Heart left ventricle (tissue), 16 donors: ENCODE measurements at regions not wholly inside any gene's neighbourhood (a gene's known extent, or its start where the extent isn't known, plus 50 kb on each side); places are given as distances from the start of the nearest gene placed in this dataset.

Experiments used
- ATAC-seq, 4 donors: fragments of 200-7000 bp; cut with Tn5 transposase; one replicate each; pipeline ENCODE4 v1.9.1; 2020 to 2022; ENCODE audit warnings: moderate library complexity in 4 of 4, mild to moderate bottlenecking in 3 of 4, moderate number of reproducible peaks in 1 of 4
- DNase-seq, 5 donors: peaks; one replicate each; pipeline ENCODE4 v3.0.0-alpha.2; 2020
- H3K27ac ChIP-seq, 12 donors: fragments of 200-600 bp; sonication (generic) in 4 of 12; one replicate each; pipeline versions ENCODE4 v1.5.0 to v1.8.0; 2016 to 2022; ENCODE audit warnings: mild to moderate bottlenecking in 2 of 12
- H3K27me3 ChIP-seq, 9 donors: fragments of 200-600 bp; sonication (generic) in 2 of 9; one replicate each; pipeline versions ENCODE4 v1.5.1 to v1.8.0; 2016 to 2022; ENCODE audit warnings: mild to moderate bottlenecking in 3 of 9
- H3K36me3 ChIP-seq, 9 donors: fragments of 200-600 bp; sonication (generic) in 2 of 9; one replicate each; pipeline versions ENCODE4 v1.5.0 to v1.8.0; 2018 to 2022; ENCODE audit warnings: mild to moderate bottlenecking in 2 of 9
- H3K4me1 ChIP-seq, 12 donors: fragments of 200-600 bp; sonication (generic) in 4 of 12; one replicate each; pipeline versions ENCODE4 v1.5.0 to v1.8.0; 2016 to 2022; ENCODE audit warnings: mild to moderate bottlenecking in 3 of 12
- H3K4me3 ChIP-seq, 12 donors: fragments of 200-600 bp; sonication (generic) in 4 of 12; one replicate each; pipeline versions ENCODE4 v1.5.0 to v1.8.0; 2017 to 2022; ENCODE audit warnings: mild to moderate bottlenecking in 9 of 12, moderate library complexity in 4 of 12
- H3K9me3 ChIP-seq, 12 donors: fragments of 200-600 bp; sonication (generic) in 4 of 12; one replicate each; pipeline versions ENCODE4 v1.5.0 to v1.8.0; 2016 to 2022; ENCODE audit warnings: mild to moderate bottlenecking in 1 of 12
- POLR2A ChIP-seq, 2 donors: fragments of 450-650 bp; IDR thresholded peaks; one replicate each; pipeline ENCODE4 v1.6.1; 2017; ENCODE audit warnings: antibody characterized with exemption in 2 of 2, mild to moderate bottlenecking in 2 of 2, moderate library complexity in 2 of 2
- WGBS, 4 donors: extraction: QIAGEN DNeasy Blood & Tissue Kit in 2 of 4; methylation state at CpG; one replicate each; pipeline versions ENCODE4 v1.1.5 to v1.1.7; 2013 to 2018; 5-methylcytosine and 5-hydroxymethylcytosine counted together
- intact Hi-C, 10 donors: fragments of 100-400 bp; cut with DNase I; formaldehyde crosslinking; loops; one replicate each; pipeline versions ENCODE4 v1.11.1 to v1.14.2; 2022
- TF ChIP-seq, protein P1 (sequence below), 12 donors: fragments of 200-600 bp; sonication (generic) in 4 of 12; IDR thresholded peaks; one replicate each; pipeline versions ENCODE4 v1.5.0 to v1.8.0; 2018 to 2022; ENCODE audit warnings: antibody characterized with exemption in 12 of 12, mild to moderate bottlenecking in 5 of 12
- donor health status: ischemic (EF 13 %, LVEDD 7.1; RV severe dilation, severe dysfunction).
- donor health status: healthy with polysubstance abuse.
- donor health status: DM: no; HTN: yes; CAD: no.
- donor health status: DM: no; HTN: no; CAD: no.
- donor health status: ischemic (EF 25% LVEDD 6.9; RV normal size, moderate dysfunction).
- donor health status: ischemic (EF 25% LVEDD 5.7; RV mildly dilated, moderate dysfunction).
- donor health status: healthy.
- donor health status: DM: yes; HTN: yes; CAD: no.
- donor health status: ischemic (EF 35%, LVEDD 5.7; RV mildly dilated, moderate dysfunction).
- donor health status: nonischemic (EF 11% LVEDD 7.7; RV severe dilation, severe dysfunction).
- donor health status: DM: yes; HTN: yes; CAD: no.
- donor health status: PGD.
- donor health status: ischemic (EF 29% LVEDD 5.4; RV normal size, mild dysfunction).
- donor health status: nonischemic (EF 23%, LVEDD 6.1; RV moderate dilation, normal function).

DNA sequence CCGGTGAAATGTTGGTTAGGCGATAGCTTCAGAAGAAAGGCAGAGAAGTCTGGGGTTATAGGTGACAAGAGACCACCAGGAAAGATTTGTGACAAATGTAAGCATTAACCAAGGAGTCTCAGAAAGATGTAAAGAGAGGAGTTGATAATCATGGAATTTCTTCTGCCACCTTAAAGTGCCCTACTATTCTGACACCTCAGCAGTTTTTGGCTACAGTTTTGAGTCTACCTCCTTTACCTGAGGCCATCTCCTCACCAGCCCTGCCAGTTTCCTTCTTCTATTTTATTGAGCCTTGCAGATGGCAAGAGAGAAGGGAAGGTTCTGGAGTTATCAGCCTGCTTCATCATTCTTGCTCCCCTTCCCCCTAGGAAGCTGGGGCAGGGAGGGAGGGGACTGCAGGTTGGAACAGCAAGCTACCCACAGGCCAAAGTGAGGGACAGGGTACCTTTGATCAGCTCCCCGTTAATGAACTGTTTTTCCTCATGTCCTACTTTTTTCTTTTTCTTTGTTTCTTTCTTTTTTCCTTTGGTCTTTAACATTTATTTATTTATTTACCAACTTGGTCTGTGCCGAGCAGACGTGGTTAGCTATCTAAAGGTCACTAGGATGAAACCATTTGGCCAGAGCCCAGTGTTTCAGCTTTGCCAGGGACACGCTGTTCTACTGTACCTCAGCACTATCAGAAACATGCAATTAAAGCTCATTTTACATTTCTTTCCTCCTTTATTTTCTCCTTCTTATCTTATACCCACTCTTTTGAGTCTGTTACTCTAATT, 438.7 kb upstream of the AR start:
- Histone ChIP-seq H3K36me3 (no peaks in the 10 kb centered on the region), H3K27ac (no peak overlapping the region), H3K4me3 (no peak overlapping the region), H3K27me3 (peaks cover 0 to 8% (median 0%) of the 10 kb centered on the region in 9 donors), H3K9me3 (no peaks in the 10 kb centered on the region), H3K4me1 (peaks cover 0 to 3% (median 0%) of the 10 kb centered on the region in 12 donors)
- ATAC-seq: peak; percentile 60 to 89 (median 80)
- intact Hi-C loops: no loop called here
- TF ChIP-seq, protein P1, sequence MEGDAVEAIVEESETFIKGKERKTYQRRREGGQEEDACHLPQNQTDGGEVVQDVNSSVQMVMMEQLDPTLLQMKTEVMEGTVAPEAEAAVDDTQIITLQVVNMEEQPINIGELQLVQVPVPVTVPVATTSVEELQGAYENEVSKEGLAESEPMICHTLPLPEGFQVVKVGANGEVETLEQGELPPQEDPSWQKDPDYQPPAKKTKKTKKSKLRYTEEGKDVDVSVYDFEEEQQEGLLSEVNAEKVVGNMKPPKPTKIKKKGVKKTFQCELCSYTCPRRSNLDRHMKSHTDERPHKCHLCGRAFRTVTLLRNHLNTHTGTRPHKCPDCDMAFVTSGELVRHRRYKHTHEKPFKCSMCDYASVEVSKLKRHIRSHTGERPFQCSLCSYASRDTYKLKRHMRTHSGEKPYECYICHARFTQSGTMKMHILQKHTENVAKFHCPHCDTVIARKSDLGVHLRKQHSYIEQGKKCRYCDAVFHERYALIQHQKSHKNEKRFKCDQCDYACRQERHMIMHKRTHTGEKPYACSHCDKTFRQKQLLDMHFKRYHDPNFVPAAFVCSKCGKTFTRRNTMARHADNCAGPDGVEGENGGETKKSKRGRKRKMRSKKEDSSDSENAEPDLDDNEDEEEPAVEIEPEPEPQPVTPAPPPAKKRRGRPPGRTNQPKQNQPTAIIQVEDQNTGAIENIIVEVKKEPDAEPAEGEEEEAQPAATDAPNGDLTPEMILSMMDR (IDR thresholded peaks at IDR 0.05): no peak
- no peak for TF ChIP-seq POLR2A (IDR thresholded peaks at IDR 0.05)
- 38 to 64% (median 53%) methylated on average over 6 of the region's 6 CpGs for WGBS, 4 donors
- peak in 3 of 5 donors; percentile 6 to 56 (median 15) for DNase-seq

DNA sequence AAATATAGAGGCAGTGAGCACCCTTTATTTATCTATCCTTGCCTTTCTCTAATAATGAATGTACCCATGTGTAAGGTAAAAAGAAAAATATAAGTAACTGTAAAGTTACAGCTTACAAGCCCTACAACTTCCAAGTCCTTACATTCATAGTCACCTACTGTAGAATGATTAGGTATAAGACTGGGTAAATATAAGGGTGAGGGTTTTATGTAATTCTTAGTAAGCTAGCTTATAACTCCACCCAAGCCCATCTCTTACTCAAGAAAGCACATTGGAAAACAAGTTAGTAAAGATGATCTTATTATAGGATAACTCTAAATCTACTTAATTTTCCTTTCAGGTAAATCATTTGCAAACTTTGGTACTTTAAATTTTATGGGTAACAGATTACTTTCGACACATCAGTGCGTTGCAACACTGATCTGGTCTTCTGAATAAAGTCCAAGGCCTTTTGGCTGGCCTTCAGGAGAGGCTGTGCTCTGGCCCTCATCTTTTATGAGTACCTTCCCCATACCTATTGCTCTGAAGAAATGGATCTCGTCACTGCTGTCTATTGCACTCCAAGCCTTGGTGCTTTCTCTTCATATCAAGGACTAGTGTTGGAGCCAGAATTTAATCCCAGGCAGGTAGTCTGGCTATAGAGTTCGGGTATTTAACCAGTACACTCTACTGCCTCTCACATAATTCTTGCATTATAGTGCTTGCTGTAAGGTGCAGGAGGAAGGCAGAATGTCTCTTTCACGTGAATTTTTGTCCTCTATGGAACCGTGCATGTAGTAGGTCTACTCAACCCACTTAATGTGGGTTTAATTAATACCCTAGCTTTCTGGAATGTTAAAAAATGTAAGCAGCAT, 443.6 kb upstream of the AR start:
- Histone ChIP-seq H3K4me3 (no peak overlapping the region), H3K4me1 (peaks cover 0 to 3% (median 0%) of the 10 kb centered on the region in 12 donors), H3K36me3 (no peaks in the 10 kb centered on the region), H3K27ac (no peak overlapping the region), H3K27me3 (peaks cover 0 to 10% (median 0%) of the 10 kb centered on the region in 9 donors), H3K9me3 (no peaks in the 10 kb centered on the region)
- ATAC-seq: no peak
- intact Hi-C loops: no loop called here
- TF ChIP-seq, protein P1 (IDR thresholded peaks at IDR 0.05): no peak
- no peak for TF ChIP-seq POLR2A (IDR thresholded peaks at IDR 0.05)
- no peak for DNase-seq
- 56 to 72% (median 65%) methylated on average over 6 of the region's 6 CpGs for WGBS, 4 donors

DNA sequence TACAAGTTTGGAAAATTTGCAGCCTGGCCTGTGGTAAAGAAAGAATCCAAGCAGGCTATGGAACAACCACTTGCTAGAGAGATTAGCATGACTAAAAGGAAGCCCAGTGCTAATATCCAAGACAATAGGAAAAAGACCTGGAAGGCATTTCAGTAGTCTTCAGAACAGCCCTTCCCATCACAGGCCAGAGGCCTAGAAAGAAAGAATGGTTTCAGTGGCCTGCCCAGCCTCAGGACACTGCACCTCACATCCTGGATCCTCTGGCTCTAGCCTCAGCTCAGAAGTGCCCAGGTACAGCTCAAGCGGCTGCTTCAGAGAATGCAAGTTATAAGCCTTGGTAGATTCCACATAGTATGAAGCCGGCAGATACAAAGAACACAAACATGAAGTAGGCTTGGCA, 449.8 kb upstream of the AR start:
- H3K36me3 ChIP-seq: no peaks in the 10 kb centered on the region
- ATAC-seq: no peak
- WGBS, 4 donors: 73 to 96% (median 85%) methylated on average over 2 of the region's 2 CpGs

More for the DNA sequence above, 449.8 kb upstream of the AR start:
- intact Hi-C loops: no loop called here
- no peak for DNase-seq
- Histone ChIP-seq H3K27ac (no peak overlapping the region), H3K4me1 (no peaks in the 10 kb centered on the region), H3K27me3 (peaks cover 0 to 2% (median 0%) of the 10 kb centered on the region in 9 donors), H3K4me3 (no peak overlapping the region), H3K9me3 (no peaks in the 10 kb centered on the region)
- TF ChIP-seq, protein P1 (IDR thresholded peaks at IDR 0.05): no peak
- no peak for TF ChIP-seq POLR2A (IDR thresholded peaks at IDR 0.05)
